Breast epithelium (tissue), 3 donors: ENCODE measurements at regions not wholly inside any gene's neighbourhood (a gene's known extent, or its start where the extent isn't known, plus 50 kb on each side); places are given as distances from the start of the nearest gene placed in this dataset.

Source experiments
- CTCF ChIP-seq, 3 donors: fragments of 450-650 bp; IDR thresholded peaks; one replicate each; pipeline ENCODE4 v1.5.1; 2016 to 2017; ENCODE audit warnings: antibody characterized with exemption in 3 of 3, mild to moderate bottlenecking in 3 of 3, moderate library complexity in 3 of 3
- POLR2A ChIP-seq: fragments of 450-650 bp; IDR thresholded peaks from one replicate; pipeline ENCODE4 v1.6.1; 2016; ENCODE audit warnings: antibody characterized with exemption, mild to moderate bottlenecking, moderate library complexity
- POLR2AphosphoS5 ChIP-seq, 3 donors: sonication (generic); formaldehyde crosslinking; IDR thresholded peaks; one replicate each; pipeline ENCODE4 v1.6.1; 2017; ENCODE audit warnings: antibody characterized with exemption in 3 of 3

GRCh38 chr9:105881654-105882349 lies 187.5 kb downstream of the TMEM38B start:
- TF ChIP-seq POLR2A (no peak), CTCF (IDR thresholded peaks at IDR 0.05) (peak in 2 of 3 donors; percentile 54 to 59), POLR2AphosphoS5 (IDR thresholded peaks at IDR 0.05) (no peak)
